Mucosa of descending colon (tissue), 3 donors: ENCODE measurements at regions not wholly inside any gene's neighbourhood (a gene's known extent, or its start where the extent isn't known, plus 50 kb on each side); places are given as distances from the start of the nearest gene placed in this dataset.
"Not testable (repeated sequence)": the region's sequence is repeated elsewhere in the genome, so short reads cannot be mapped to it uniquely, and the experiment has no call there.

Experiments
- ATAC-seq: fragments of 200-7000 bp; cut with Tn5 transposase; one replicate; pipeline ENCODE4 v1.9.1; 2020; ENCODE audit warnings: mild to moderate bottlenecking, moderate library complexity
- DNase-seq, 3 donors: peaks; one replicate each; pipeline ENCODE4 v3.0.0-alpha.2; 2020
- H3K36me3 ChIP-seq: fragments of 200-600 bp; one replicate; pipeline ENCODE4 v1.8.0; 2021; ENCODE audit warnings: low read depth, mild to moderate bottlenecking
- H3K4me1 ChIP-seq: fragments of 200-600 bp; one replicate; pipeline ENCODE4 v1.8.0; 2021; ENCODE audit warnings: low read depth, mild to moderate bottlenecking
- H3K4me3 ChIP-seq: fragments of 200-600 bp; one replicate; pipeline ENCODE4 v1.8.0; 2021; ENCODE audit warnings: mild to moderate bottlenecking
- H3K9me3 ChIP-seq: fragments of 200-600 bp; one replicate; pipeline ENCODE4 v1.8.0; 2021; ENCODE audit warnings: mild to moderate bottlenecking
- CTCF ChIP-seq: fragments of 200-600 bp; IDR thresholded peaks from one replicate; pipeline ENCODE4 v1.8.0; 2022; ENCODE audit warnings: antibody characterized with exemption, mild to moderate bottlenecking
- intact Hi-C, 2 donors: fragments of 100-400 bp; cut with DNase I in 1 of 2; cut with micrococcal nuclease in 1 of 2; formaldehyde crosslinking; loops; one replicate each; pipeline versions ENCODE4 v1.11.0 to v1.11.1; 2022; cut with DNase I, micrococcal nuclease
- donor health status: DM: no; HTN: no; CAD: no; lungs with moderate emphysema.
- donor health status: DM: no; HTN: no; CAD: no.
- donor health status: DM: no; HTN: yes; CAD: no.

GRCh38 chr11:103602840-103603239 lies 433.6 kb upstream of the DDI1 start:
- no peak for TF ChIP-seq CTCF
- Histone ChIP-seq H3K36me3 (no peaks in the 10 kb centered on the region), H3K4me1 (no peaks in the 10 kb centered on the region), H3K9me3 (no peaks in the 10 kb centered on the region), H3K4me3 (no peak overlapping the region)
- no peak for DNase-seq
- no peak for ATAC-seq
- intact Hi-C loops, result no loop called here

- Histone ChIP-seq H3K4me1 (no peaks in the 10 kb centered on the region), H3K36me3 (no peaks in the 10 kb centered on the region), H3K9me3 (no peaks in the 10 kb centered on the region), H3K4me3 (no peak overlapping the region)
- intact Hi-C loops, result no loop called here
- no peak for DNase-seq
- no peak for TF ChIP-seq CTCF
- ATAC-seq, result no peak
Measured at GRCh38 chr11:103604310-103604709, 432.1 kb upstream of the DDI1 start.

GRCh38 chr11:103608566-103608965 lies 427.9 kb upstream of the DDI1 start:
- Histone ChIP-seq H3K9me3 (no peaks in the 10 kb centered on the region), H3K4me3 (no peak overlapping the region), H3K36me3 (no peaks in the 10 kb centered on the region), H3K4me1 (no peaks in the 10 kb centered on the region)
- DNase-seq (no peak), ATAC-seq (no peak)
- intact Hi-C loops, result no loop called here
- no peak for TF ChIP-seq CTCF

DNA sequence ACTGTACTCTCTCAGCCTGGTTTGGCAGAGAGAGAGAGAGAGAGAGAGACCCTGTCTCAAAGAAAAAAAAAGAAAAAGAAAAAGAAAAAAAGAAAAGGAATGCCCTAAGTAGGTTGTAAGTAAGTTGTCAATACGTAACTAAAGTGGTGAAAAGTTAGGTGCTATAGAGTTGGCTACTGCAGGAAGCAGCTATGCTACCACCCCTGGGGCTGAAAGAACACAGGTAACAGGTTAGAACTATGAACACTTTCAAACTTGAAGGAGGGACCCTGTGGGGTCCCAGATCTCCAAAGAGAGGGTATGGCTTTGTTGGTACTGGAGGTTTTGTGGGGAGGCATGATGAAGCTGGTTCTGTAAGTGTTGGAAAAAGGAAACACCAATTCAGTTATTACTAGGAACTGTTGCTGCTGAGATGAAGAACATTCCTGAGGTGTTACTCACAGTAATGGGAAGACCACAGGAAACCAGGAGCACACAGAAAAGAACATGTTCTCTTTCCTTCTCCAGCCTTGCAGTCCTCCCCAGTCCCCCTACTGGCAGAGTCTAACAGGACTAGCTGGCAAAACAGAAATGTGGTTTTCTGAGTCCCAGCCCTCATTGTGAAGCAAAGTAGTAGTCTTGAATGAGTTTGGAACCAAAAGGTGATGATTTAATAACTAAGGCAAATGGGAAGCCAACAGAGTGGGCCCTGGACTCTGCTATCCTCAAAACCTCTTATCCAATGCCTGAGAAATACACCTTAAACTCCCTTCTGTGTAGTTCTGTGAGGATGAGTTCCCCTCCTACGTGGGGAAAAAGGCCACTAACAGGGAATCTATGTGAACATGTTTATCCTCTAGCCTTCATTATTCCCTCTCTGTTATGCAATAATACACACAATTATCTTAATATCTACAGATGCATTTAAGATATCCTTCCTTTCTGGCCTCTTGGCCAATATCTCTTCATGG lies 427.0 kb upstream of the DDI1 start:
- DNase-seq, result no peak
- intact Hi-C loops, result no loop called here
- TF ChIP-seq CTCF, result no peak
- Histone ChIP-seq H3K9me3 (no peaks in the 10 kb centered on the region), H3K4me1 (no peaks in the 10 kb centered on the region), H3K4me3 (no peak overlapping the region), H3K36me3 (no peaks in the 10 kb centered on the region)
- ATAC-seq, result no peak

DNA sequence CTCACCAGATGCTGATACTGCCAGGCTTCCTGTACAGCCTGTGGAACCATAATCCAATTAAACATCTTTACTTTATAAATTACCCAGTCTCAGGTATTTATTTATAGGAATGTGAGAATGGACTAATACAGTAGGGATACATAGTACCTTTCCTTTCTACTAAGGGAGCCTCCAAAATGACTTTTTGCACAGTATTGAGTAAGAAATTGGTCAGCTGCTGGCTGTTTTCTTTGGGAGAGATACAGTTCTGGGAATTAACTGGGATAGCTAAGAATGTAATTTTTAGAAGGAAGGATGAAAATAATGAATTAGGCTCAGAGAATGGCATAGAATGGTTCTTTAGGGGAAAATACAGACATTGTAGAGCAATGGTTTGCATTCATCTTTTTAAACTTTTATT lies 426.0 kb upstream of the DDI1 start:
- intact Hi-C loops, result no loop called here
- Histone ChIP-seq H3K4me1 (no peaks in the 10 kb centered on the region), H3K36me3 (no peaks in the 10 kb centered on the region), H3K9me3 (no peaks in the 10 kb centered on the region), H3K4me3 (no peak overlapping the region)
- no peak for TF ChIP-seq CTCF
- DNase-seq, result no peak
- no peak for ATAC-seq

GRCh38 chr11:103611526-103612260 lies 424.7 kb upstream of the DDI1 start:
- H3K4me3 ChIP-seq, H3K36me3 ChIP-seq, DNase-seq, intact Hi-C loops, H3K9me3 ChIP-seq, ATAC-seq, H3K4me1 ChIP-seq: not testable (repeated sequence)

GRCh38 chr11:103612451-103612850 lies 424.0 kb upstream of the DDI1 start:
- H3K4me3 ChIP-seq, ATAC-seq, H3K36me3 ChIP-seq, DNase-seq, intact Hi-C loops, H3K9me3 ChIP-seq, H3K4me1 ChIP-seq: not testable (repeated sequence)

DNA sequence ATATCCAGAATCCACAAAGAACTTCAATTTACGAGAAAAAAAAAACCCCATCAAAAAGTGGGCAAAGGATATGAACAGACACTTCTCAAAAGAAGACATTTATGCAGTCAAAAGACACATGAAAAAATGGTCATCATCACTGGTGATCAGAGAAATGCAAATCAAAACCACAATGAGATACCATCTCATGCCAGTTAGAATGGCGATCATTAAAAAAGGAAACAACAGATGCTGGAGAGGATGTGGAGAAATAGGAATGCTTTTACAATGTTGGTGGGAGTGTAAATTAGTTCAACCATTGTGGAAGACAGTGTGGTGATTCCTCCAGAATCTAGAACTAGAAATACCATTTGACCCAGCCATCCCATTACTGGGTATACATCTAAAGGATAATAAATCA lies 419.9 kb upstream of the DDI1 start:
- H3K4me1 ChIP-seq, DNase-seq, ATAC-seq, H3K9me3 ChIP-seq, H3K4me3 ChIP-seq, intact Hi-C loops, H3K36me3 ChIP-seq: not testable (repeated sequence)
